ENCODE measurements at regions not wholly inside any gene's neighbourhood (a gene's known extent, or its start where the extent isn't known, plus 50 kb on each side); places are given as distances from the start of the nearest gene placed in this dataset.

- DNase-seq = no peak
These were observed 98.8 kb downstream of the DUSP6 start for GRCh38 chr12:89253488-89253887.

GRCh38 chr12:89252284-89252683, 100.0 kb downstream of the DUSP6 start:
- no peak for DNase-seq

DNA sequence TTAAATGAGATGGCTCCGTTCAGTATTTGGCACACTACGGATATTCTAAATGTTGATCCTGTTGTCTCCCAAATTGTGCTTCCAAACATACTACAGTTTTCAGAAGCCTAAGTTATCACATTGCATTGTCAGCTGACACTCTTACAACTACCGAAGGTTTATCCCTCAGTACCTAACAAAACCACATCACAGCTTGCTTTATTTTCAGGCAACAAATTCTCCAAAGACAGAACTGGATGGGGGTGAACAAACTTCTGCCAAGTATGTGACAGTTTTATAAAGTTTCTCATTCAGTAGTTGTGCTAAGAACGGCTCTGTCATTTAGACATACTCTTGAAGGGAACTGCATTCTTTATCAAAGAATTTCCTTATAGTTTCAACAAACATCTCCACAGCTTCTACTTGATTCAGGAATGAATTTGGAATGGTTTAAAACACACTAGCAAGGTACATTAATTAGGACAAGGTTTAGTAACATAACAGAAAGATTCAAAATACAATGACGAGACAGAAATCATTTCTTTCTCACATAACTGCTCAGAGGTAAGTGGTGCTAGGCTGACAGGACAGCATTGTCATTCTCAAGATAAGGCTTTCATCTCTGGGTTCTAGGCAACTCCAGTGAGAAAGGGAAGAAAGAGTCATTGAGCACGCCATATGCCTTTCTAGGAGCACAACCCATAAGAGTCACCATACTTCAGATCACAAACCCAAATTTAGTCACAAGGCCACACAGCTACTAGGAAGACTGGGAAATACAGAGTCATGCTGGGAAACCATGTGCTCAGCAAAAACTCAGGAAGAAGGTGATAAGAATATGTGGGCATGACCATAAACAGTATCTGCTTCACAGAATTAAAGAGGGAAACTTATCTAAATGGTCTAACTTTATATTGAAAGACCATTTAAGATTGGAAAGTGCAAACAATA, 100.7 kb downstream of the DUSP6 start:
- no peak for DNase-seq

- DNase-seq = no peak
These were observed 101.7 kb downstream of the DUSP6 start for GRCh38 chr12:89250636-89251035.

GRCh38 chr12:89250213-89250612, 102.1 kb downstream of the DUSP6 start:
- no peak for DNase-seq

GRCh38 chr12:89247967-89248366, 104.3 kb downstream of the DUSP6 start:
- no peak for DNase-seq

DNA sequence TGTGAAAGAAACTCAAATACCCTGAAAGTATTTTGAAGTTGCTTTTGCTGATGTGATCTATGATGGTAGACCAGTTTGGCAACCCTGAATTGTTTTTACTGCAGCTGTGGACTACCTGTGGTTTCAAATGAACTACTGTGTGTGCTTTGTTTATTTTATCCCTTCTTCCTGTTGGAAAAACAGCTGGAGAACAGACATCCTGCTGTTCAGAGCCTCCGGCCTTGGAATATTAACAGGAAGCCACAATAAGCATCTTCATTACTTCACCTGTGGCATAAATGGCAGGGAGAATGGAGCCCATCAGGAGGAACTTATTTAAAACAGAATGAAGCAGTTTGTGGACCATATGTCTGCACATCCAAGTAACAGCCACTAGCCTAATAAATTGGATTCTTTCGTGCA, 104.8 kb downstream of the DUSP6 start:
- DNase-seq = no peak

- DNase-seq = no peak
These were observed 107.2 kb downstream of the DUSP6 start for GRCh38 chr12:89245090-89245489.

- no peak for DNase-seq
These were observed 107.8 kb downstream of the DUSP6 start for GRCh38 chr12:89244536-89244935.

DNA sequence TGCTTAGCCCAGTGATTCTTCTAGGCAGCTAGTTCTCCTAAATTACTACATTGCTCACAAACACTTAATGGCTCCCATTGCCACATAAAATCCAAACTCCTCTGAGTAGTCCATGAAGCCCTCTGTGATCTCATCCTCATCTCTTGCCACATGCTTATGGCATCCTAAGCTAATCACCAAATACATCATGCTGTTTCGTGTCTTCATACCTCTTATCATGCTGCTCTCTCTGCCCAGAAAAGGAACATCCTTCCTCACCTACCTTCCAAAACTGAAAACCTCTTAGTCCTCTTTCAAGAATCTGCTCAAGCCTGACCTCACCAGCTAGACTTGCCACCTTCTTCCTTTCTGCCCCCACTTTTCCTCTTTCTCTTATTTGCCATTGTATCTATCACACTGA, 108.5 kb downstream of the DUSP6 start:
- no peak for DNase-seq

DNA sequence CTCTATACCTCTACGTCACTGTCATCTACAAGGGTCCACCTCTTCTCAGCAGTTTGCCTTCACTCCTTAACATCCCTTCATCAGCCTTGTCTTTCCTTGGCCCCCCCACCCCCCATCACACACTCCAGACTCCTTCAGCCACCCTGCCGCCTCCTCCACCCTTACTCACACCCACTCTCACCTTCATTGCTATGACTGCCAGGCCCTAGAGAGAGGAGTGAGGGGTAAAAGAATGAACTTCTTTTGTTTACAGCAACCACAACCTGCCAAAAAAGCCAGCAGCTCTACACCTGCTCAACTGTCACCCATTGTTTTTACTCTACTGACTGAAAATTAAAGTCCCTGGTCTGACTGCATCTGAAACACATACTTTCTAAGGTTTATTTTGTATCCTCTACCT, 112.8 kb downstream of the DUSP6 start:
- DNase-seq = no peak

DNA sequence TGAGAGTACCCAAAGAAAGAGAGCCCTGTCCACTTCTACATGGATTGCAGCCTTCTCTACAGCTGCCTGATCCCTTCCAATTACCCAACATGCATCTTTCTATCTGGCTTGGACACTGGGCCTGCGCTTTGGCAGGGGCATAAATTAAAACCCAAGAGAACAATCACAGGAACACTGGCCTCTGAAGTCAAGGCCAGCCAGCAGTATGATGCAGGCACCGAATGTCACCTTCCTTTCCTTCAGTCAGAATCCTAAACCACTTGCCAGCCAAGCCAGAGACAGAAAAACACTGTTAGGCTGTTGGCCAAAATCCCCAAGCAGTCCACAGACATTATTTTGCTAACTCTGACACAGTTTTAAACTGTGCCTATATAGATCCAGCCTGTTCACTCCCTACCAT, 113.7 kb downstream of the DUSP6 start:
- no peak for DNase-seq

- DNase-seq = no peak
These were observed 114.5 kb downstream of the DUSP6 start for GRCh38 chr12:89237763-89238162.

- no peak for DNase-seq
These were observed 115.4 kb downstream of the DUSP6 start for GRCh38 chr12:89236748-89237383.

DNA sequence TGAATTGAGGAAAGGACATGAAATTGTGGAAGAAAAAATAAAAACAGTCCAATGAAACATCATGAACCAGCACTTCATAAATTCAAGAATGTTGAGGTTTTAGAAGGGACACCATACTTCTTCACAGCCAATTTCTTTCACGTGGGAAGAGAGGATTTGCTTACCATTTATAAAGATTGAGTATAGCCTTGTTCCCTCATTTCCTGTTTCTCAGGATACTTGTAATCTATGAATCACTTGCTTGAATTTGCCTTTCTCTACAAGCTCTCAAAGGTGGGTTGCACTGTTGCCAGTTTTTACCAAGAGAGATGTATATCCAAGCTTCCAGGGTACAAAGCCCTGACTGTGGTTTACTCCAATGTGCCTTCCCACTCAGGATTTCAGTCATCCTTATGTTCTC, 116.1 kb downstream of the DUSP6 start:
- no peak for DNase-seq

DNA sequence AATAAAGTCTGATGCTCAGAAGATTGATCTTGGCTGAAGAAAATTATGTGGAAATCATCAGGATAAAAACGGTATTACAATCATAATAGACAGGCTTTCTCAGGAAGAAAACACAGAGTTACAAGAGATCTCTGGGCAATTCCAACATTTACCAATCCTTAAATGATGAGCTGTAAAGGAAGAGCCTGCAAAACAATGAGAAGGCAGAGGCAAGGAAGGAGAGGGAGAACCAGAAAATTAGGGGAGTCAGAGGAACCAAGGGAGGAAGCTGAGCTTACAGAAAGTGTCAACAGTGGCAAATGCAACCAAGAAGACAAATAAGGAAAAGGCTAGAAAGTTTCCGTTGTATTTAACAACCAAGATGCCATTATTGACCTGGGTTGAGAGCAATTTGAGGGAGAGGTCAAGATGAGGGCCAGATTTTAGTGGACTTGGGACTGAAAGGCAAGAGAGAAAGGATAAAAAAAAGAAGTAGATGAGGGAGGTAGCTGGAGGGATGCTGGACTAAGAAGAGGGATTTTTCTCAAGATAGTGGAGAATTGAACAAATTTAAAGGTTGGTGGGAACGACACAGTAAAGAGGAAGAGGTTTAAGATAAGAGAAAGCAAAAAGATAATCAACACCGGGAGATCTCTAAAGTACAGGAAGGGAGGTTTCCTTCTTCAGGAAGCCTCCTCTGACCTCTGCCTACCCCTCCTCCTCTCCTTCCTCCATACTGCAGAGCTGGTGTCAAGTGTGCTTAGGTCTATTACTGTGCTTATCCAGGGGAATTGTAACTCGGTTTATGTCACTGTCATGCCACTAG, 116.9 kb downstream of the DUSP6 start:
- no peak for DNase-seq

DNA sequence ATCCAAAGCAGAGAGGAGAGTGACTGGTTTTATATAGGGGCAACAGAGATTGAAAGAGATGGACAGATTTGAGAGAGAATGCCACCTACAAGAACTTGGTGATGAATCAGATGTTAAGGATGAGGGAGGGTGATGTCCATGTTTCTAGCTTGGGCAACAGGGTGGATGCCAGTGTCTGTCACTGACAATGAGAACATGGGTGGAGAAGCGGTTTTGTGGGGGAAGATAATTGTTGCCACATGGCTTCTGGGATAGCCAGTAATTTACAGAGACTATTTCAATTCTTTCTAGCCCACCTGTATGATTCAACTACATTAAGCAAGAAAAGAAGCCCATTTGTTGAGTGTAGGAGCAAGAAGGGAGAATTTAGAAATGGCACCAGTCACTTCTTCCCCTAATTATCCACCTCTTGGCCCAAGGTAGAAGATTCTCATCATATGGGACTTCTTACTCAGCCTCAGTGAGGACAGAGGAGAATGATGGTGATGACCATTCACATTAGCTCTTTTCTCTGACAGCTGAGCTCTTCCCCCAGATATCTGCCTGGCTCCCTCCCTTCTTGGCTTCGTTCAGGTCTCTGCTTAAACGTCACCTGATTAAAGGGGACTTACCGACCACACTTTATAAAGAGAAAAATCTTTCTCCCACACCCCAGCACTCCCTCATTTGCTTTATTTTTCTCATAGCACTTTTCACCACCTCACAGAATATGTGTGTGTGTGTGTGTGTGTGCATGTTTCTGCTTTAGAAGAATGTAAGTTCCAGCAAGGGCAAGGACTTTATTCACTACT, 117.8 kb downstream of the DUSP6 start:
- DNase-seq = no peak

GRCh38 chr12:89231686-89232085, 120.6 kb downstream of the DUSP6 start:
- DNase-seq = no peak

GRCh38 chr12:89230376-89231315, 121.7 kb downstream of the DUSP6 start:
- DNase-seq = no peak

- DNase-seq = peak; percentile 18
These were observed 123.8 kb downstream of the DUSP6 start for GRCh38 chr12:89228491-89228890.

DNA sequence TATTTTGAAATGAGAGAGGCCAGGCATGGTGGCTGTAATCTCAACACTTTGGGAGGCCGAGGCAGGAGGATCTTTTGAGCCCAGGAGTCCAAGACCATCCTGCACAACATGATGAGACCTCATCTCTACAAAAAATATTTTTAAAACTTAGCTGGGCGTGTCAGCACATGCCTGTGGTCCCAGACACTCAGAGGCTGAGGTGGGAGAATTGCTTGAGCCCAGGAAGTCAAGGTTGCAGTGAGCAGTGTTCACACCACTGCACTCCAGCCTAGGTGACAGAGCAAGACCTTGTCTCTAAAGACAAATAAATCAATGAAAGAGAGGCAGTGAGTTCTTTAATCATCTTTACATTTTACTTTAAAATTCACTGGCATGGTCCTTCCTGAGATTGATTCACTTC, 124.5 kb downstream of the DUSP6 start:
- DNase-seq = no peak

All from fibroblast of skin of back (primary cell).